Loucy (cell line): ENCODE measurements at regions not wholly inside any gene's neighbourhood (a gene's known extent, or its start where the extent isn't known, plus 50 kb on each side); places are given as distances from the start of the nearest gene placed in this dataset.

ENCODE experiments used
- H2AFZ ChIP-seq: fragments of 200-600 bp; sonication (generic); 2 replicates; pipeline ENCODE4 v1.6.0; 2016; ENCODE audit warnings: antibody characterized with exemption, mild to moderate bottlenecking, low read length, moderate library complexity
- H3F3A ChIP-seq: fragments of 200-600 bp; 2 replicates; pipeline ENCODE4 v1.6.0; 2016; ENCODE audit warnings: antibody characterized with exemption, low read depth, mild to moderate bottlenecking
- H3K27me3 ChIP-seq: fragments of 200-600 bp; sonication (generic); 2 replicates; pipeline ENCODE4 v1.6.1; 2014; ENCODE audit warnings: low read length, mild to moderate bottlenecking; ENCODE audit not compliant: insufficient read depth, poor library complexity, severe bottlenecking
- H3K36me3 ChIP-seq: fragments of 200-600 bp; sonication (generic); 2 replicates; pipeline ENCODE4 v1.6.1; 2016; ENCODE audit warnings: low read length; ENCODE audit not compliant: insufficient read depth
- H3K4me1 ChIP-seq: fragments of 200-600 bp; sonication (generic); 2 replicates; pipeline ENCODE4 v1.5.1; 2014; ENCODE audit warnings: low read length, mild to moderate bottlenecking; ENCODE audit not compliant: insufficient read depth, poor library complexity, severe bottlenecking
- H3K4me2 ChIP-seq: fragments of 200-600 bp; sonication (generic); 2 replicates; pipeline ENCODE4 v1.6.0; 2014; ENCODE audit warnings: antibody characterized with exemption, low read length, low read depth, mild to moderate bottlenecking; ENCODE audit not compliant: poor library complexity, severe bottlenecking
- H3K4me3 ChIP-seq: fragments of 200-600 bp; sonication (generic); 2 replicates; pipeline ENCODE4 v1.5.1; 2014; ENCODE audit warnings: low read length, mild to moderate bottlenecking, mixed read lengths; ENCODE audit not compliant: poor library complexity, severe bottlenecking
- H3K79me2 ChIP-seq: fragments of 200-600 bp; sonication (generic); 2 replicates; pipeline ENCODE4 v1.6.1; 2014; ENCODE audit warnings: low read length; ENCODE audit not compliant: insufficient read depth
- H3K9ac ChIP-seq: fragments of 200-600 bp; sonication (generic); 2 replicates; pipeline ENCODE4 v1.6.0; 2014; ENCODE audit warnings: mild to moderate bottlenecking, low read depth, low read length, moderate library complexity; ENCODE audit not compliant: poor library complexity, severe bottlenecking
- H3K9me2 ChIP-seq: fragments of 200-600 bp; sonication (generic); replicated peaks from 2 replicates; pipeline ENCODE4 v1.6.1; 2016; ENCODE audit warnings: low read depth, low read length, mixed read lengths
- H3K9me3 ChIP-seq: fragments of 200-600 bp; sonication (generic); 2 replicates; pipeline ENCODE4 v1.6.1; 2014; ENCODE audit warnings: mild to moderate bottlenecking, antibody characterized with exemption, low read length, low read depth; ENCODE audit not compliant: insufficient read depth
- H4K20me1 ChIP-seq: fragments of 200-600 bp; sonication (generic); 2 replicates; pipeline ENCODE4 v1.6.0; 2014; ENCODE audit warnings: antibody characterized with exemption, low read length, mild to moderate bottlenecking; ENCODE audit not compliant: insufficient read depth, poor library complexity, severe bottlenecking
- EZH2phosphoT487 ChIP-seq: fragments of 200-600 bp; IDR thresholded peaks from 2 replicates; pipeline ENCODE4 v1.6.1; 2018; ENCODE audit warnings: antibody characterized with exemption, mild to moderate bottlenecking, moderate library complexity, borderline replicate concordance
- TF ChIP-seq, protein P1 (sequence below): fragments of 200-600 bp; sonication (generic); conservative IDR thresholded peaks from 2 replicates; pipeline ENCODE4 v1.5.1; 2014; ENCODE audit warnings: mild to moderate bottlenecking, antibody characterized with exemption, low read length

DNA sequence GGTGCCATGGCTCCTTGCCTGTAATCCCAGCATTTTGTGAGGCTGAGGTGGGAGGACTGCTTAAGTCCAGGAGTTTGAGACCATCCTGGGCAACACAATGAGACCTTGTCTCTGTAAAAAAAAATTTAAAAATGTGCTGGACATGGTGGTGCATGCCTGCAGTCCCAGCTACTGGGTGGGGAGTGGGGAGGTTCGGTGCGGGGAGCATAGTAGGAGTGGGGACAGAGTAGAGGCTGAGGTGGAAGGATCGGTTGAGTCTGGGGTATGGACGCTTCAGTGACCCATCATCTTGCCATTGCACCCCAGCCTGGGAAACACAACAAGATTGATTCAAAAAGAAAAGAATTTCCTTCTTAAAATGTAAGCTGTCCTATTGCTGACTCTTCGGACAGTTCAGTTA, 1490.0 kb upstream of the GBE1 start:
- Histone ChIP-seq H3K4me3 (no peak overlapping the region), H2AFZ (no peak overlapping the region), H3K9me3 (no peaks in the 10 kb centered on the region), H3K79me2 (no peaks in the 10 kb centered on the region), H3K4me2 (no peak overlapping the region), H3K27me3 (no peaks in the 10 kb centered on the region), H3K9ac (no peak overlapping the region), H3K9me2 (no peaks in the 10 kb centered on the region), H3K36me3 (no peaks in the 10 kb centered on the region), H3K4me1 (no peaks in the 10 kb centered on the region), H4K20me1 (no peaks in the 10 kb centered on the region), H3F3A (no peaks in the 10 kb centered on the region)
- TF ChIP-seq, protein P1, sequence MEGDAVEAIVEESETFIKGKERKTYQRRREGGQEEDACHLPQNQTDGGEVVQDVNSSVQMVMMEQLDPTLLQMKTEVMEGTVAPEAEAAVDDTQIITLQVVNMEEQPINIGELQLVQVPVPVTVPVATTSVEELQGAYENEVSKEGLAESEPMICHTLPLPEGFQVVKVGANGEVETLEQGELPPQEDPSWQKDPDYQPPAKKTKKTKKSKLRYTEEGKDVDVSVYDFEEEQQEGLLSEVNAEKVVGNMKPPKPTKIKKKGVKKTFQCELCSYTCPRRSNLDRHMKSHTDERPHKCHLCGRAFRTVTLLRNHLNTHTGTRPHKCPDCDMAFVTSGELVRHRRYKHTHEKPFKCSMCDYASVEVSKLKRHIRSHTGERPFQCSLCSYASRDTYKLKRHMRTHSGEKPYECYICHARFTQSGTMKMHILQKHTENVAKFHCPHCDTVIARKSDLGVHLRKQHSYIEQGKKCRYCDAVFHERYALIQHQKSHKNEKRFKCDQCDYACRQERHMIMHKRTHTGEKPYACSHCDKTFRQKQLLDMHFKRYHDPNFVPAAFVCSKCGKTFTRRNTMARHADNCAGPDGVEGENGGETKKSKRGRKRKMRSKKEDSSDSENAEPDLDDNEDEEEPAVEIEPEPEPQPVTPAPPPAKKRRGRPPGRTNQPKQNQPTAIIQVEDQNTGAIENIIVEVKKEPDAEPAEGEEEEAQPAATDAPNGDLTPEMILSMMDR: no peak
- no peak for TF ChIP-seq EZH2phosphoT487

DNA sequence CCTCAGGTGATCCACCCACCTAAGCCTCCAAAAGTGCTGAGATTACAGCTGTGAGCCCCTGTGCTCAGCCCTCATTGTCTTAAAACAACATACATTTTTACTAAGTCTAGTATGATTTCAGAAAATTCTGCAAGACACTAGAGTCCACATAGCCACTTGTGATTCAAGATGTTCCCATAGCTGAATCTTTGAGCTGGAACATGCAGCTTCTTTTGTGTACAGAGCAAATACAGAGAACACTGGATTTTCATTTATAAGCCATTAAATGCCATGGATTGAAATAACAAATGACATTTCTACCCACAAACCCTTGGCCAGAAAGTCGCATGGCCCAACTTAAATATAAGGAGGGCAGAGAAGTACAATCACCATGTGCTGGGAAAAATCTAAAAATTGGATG, 1489.2 kb upstream of the GBE1 start:
- Histone ChIP-seq H3F3A (no peaks in the 10 kb centered on the region), H2AFZ (no peak overlapping the region), H3K4me3 (no peak overlapping the region), H3K4me2 (no peak overlapping the region), H3K36me3 (no peaks in the 10 kb centered on the region), H3K9me3 (no peaks in the 10 kb centered on the region), H3K79me2 (no peaks in the 10 kb centered on the region), H4K20me1 (no peaks in the 10 kb centered on the region), H3K9ac (no peak overlapping the region), H3K27me3 (no peaks in the 10 kb centered on the region), H3K9me2 (no peaks in the 10 kb centered on the region), H3K4me1 (no peaks in the 10 kb centered on the region)
- TF ChIP-seq, protein P1: no peak
- TF ChIP-seq EZH2phosphoT487: no peak

DNA sequence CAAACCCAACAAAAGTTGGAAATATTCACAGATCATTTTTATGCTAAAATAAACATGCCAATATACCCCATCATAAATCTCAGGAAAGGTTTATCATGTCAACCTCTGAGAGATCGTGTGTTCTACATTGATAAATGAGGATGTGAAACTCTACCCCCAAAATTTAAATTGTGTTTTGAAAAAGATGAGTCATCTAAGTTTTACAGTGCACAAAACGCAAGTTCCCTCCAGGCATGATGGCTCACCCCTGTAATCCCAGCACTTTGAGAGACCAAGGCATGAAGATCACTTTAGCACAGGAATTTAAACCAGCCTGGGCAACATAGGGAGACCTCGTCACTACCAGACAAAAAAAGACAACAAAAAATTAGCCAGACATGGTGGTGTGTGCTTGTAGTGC, 1487.0 kb upstream of the GBE1 start:
- H4K20me1 ChIP-seq: no peaks in the 10 kb centered on the region
- H3K27me3 ChIP-seq: no peaks in the 10 kb centered on the region
- no peak overlapping the region for H3K4me2 ChIP-seq
- no peaks in the 10 kb centered on the region for H3K9me2 ChIP-seq
- no peaks in the 10 kb centered on the region for H3F3A ChIP-seq
- TF ChIP-seq, protein P1: no peak
- no peak for TF ChIP-seq EZH2phosphoT487
- no peak overlapping the region for H2AFZ ChIP-seq
- no peaks in the 10 kb centered on the region for H3K36me3 ChIP-seq
- no peaks in the 10 kb centered on the region for H3K4me1 ChIP-seq
- H3K79me2 ChIP-seq: no peaks in the 10 kb centered on the region
- no peak overlapping the region for H3K4me3 ChIP-seq
- H3K9ac ChIP-seq: no peak overlapping the region
- H3K9me3 ChIP-seq: no peaks in the 10 kb centered on the region
